EL (cell line): ENCODE measurements at regions not wholly inside any gene's neighbourhood (a gene's known extent, or its start where the extent isn't known, plus 50 kb on each side); places are given as distances from the start of the nearest gene placed in this dataset.

Experiments
- DNase-seq: peaks from one replicate; pipeline ENCODE4 v3.0.0-alpha.2; 2016

DNA sequence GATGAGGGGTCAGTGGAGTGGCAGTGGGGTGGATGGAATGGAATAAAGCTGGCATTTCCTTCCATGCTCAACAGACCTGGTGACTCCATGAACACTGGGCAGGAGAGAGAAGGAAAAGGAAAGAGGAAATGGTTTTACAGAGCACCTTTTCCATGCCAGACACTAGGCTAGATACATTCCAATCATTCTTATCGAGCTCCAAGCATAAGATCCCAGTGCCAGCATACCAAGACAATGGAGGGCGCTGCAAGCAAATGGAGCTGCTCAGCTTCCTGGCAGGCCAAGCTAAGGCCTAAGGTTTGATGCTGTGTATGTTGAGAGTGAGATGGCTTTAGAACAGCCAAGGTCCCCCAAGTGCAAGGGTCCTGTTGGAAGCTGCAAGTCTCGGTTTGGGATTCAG is 113.2 kb downstream of the HSPH1 start:
- DNase-seq, result peak; percentile 49

DNA sequence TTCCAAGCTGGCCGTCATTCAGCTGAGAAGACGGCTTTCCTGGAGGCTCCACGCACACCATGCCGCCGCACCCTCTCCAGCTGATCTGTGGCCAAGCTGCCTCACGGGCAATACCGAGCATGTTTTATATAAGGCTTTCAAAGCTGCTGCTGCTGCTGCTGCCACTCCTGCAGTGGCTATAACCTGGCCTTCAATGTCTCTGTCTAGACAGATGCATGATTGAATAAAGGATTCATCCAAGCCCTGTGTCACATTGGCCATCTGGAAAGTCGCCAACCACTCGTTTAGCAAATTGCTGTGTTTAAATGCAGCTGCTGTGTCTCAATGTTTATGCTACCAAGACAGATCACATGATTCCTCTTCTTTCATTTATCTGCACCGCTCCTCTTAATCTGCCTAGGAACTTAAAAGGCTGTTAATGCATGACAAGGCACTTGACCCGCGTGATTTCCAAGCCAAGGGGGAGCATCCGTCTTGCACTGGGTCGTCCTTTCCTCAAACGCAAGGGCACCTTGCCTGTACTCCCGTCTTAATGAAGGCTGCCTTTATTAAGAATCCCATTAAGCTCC is 114.3 kb downstream of the TEX26 start:
- no peak for DNase-seq

DNA sequence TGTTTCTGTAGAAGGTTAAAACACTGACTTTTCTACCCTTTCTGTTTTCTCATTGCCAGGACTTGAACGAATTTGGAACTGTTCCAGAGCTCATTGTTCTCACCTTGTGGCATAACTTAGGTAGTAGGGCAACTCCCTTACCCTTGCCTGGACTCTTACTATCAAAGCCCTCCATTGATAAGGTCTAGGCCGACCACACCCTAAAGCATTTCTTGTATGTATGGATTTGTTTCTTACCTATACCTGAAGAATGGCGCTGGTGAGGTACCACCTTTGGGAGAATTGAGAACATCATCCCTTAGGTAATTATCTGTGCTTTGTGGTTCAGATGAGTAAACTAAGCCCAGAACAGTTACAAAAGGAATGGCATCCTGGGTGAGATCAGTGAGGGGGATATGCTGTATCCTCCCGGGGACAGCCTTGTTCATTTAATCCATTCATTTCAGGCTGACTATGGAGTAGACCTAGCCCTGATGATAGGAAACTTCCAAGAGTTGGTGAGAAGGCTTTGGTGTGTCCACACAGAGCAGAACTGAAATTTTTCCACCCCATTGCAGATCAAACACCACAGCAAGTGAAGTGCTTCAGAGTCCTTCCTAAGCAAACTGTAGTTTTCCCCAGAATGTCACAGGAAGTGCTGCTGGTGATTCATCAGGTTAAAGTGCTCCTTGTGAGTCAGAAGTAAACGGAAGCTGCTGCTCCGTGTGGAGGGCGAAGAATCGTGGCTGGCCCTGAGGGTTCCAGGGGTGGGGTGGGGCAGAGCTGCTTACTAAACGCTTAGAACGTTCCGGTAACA is 113.0 kb downstream of the TEX26 start:
- peak; percentile 96 for DNase-seq

DNA sequence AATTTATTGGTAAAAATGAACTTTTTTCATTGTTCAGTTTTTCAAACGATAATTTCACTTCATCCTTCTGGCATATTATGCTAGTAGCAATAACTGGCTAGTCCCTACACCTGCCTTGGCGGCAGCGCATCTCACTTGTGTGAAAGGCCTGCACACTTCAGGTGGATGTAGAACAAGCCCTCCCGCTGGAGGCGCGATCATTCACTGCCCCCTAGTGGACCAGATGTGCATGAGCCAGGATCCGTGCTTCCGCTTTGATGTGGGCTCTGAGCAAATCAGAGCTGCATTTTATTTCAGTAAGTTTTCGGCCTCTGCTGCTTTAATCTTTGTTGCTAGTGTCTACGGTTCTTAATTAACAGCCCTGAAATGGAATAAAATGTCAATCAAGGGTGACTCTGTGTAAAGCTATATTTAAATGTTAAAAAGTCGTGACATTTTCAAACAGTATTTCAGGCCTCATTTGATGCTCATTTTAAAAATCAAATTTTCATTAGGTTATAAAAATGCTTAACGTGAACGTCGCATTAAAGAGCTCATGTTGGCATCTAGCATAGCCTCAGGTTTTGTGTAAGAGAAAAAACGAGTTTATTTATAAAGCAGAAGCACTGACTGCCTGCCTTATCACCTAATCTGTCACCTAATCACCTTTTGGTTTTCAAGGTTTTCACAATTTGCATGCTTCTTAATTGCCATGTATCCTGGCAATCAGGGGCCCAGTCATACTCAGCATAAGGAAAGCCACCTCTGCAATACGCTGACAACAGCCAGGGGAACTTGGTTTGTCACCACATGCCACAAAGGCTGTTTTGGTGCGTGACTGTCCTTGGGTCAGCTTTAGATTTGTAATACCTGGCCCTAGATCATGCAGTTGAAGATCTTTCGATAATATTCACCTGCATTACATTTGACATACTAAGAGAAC is 112.2 kb downstream of the TEX26 start:
- peak; percentile 79 for DNase-seq

DNA sequence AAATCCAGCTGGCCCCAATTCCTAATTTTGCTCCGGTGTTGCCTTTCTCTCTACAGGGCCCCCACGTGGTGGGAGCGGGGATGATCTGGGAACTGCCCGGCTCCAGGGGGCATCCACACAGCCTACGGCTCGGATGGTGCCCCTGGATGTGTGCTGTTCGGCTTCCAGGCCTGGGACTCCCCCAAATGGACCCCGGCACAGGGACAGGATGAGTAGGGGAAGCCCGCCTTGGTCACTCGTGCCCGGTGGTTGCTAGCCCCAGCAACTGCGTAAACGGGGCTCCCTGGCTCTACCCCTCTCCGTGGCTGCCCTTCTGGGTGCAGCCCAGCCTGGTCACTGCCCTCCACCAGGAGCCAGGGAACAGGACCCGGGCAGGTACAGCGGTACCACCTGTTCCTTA is 111.5 kb downstream of the TEX26 start:
- no peak for DNase-seq

DNA sequence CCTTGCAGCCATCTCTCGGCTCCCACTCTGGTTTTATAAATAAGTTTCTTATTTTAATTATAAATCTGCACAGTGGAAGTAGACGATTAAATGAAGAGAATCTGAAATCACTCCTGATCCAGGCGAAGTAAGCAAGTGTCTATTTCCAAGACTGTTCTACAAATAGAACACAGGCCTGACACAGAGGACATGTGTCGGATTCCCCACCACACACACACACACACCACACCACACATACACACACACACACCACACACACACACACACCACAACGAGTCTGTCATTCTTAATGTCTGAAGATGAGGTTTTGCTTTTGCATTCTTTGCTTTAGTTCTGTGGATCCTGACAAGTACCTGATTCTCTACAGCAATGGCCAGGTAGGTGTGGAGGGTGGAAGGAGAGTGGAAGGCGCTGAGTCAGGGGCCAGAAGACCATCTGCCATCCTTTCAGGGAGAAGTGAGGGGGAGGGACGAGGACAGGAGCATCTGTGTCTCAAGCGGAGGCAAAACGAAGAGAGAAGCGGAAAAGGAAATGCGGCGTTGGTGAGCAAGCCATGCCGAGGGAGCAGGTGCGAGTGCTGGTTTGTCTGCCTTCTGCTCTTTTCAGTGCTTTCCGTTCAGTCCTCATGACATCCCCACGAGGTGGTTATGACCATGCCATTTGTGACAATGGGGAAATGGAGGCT is 110.2 kb downstream of the TEX26 start:
- DNase-seq, result no peak

DNA sequence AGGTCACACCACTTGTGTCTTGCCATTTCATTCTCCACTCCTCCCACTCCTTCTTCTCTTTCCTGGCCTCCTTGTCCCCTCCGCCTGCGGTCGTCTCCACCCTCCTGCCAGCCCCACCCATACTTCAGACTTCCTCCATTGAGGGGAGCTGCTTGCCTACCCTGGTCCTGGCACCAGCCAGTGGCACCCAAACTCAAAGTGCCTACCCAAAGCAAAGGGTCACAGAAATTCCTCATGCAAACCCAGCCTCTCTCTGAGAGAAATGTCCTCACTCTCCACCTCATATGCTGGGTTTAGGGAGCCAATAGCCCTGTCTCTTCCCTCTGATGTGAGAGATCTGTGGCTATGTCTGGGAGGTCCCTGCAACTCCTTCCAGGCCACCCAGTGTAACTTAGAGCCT is 109.6 kb downstream of the TEX26 start:
- DNase-seq, result no peak

DNA sequence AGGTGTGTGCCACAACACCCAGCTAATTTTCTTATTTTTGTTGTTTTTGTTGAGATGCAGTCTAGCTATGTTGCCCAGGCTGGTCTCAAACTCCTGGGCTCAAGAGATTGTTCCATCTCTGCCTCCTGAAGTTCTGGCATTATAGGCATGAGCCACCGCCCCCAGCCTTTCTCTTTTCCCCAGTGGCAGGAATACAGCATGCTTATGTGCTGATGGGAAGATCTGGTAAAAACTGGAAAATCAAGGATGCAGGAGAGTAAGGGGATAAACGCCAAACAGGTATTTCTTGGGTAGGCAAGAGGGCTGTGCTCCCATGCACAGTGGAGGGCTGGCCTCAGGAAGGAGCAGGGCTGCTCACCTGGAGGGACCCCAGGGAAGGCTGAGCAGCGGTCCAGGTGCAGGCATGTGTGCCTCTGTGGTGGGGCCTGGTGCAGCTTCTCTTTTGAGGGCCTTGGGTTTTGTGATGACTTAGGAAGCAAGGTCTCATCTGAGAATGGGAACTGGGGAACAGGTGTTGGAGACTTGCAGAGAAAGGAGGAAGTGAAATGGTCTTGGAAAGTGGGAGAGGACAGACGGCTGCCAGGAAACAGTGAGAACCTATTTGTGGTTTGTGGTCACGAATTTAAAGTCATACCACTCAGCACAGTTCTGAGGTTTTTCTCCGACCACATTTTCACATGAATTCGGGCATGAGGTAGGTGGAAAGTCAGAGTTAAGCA is 106.5 kb downstream of the TEX26 start:
- DNase-seq, result peak; percentile 45

DNA sequence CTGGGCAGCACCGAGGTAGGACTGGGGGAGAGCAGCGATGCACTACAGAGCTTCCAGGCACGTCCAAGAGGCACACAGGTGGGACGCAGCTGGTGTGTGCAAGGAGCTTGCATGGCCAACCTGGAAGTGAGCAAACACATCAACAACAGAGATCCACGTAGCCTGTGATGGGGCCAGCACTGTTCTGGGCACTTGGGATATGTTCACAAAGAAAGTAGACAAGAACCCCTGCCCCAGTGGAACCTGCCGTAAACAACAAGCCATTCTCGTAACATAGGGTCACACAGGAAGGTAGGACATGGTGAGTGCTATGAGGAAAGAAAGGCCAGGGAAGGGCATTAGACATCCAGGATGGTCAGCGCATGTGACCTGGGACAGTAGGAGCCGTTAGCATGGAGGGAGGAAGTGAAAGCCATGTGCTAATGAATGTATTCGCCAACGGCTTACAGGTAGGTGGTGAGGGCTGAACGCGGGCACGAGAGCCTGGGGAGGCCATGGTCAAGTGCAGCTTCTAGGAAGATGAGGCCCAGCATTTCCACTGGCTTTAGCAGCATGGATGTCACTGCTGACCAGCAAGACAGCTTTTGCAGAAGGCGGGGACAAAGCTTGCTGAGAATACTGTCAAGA is 105.5 kb downstream of the TEX26 start:
- no peak for DNase-seq

DNA sequence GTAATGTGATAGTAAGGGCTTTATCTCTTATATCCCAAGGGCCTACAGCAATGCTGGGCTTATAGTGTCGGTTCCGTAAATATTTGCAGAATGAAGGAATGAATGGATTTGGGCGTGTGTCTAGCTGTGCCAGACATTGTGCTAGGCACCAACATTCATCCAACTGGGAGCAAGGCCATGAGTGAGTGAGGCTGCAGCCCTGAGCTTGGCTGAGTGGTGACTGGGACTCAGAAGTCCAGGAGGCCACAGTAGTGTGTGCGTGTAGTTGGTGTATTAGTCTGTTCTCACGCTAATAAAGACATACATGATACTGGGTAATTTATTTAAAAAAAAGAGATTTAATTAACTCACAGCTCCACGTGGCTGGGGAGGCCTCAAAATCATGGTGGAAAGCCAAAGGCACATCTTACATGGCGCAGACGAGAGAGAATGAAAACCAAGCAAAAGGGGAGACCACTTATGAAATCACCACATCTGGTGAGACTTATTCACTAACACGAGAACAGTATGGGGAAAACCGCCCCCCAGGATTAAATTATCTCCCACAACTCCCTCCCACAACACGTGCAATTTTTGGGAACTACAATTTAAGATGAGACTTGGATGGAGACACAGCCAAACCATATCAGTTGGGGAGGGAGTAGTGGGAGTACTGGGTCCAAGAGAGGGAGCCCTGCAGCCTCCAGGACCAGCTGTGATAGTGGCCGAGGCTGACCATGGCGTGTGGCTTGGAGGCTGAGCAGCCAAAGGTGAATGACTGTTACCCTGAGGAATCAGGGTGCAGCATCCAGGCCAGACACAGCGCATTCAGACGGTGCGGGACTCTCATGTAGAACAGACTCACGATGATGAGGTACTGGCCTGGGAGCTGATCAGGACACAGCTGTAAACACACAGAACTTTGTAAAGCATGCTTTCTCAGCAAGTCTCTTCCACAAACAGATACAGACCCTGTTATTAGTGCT is 104.6 kb downstream of the TEX26 start:
- no peak for DNase-seq

DNA sequence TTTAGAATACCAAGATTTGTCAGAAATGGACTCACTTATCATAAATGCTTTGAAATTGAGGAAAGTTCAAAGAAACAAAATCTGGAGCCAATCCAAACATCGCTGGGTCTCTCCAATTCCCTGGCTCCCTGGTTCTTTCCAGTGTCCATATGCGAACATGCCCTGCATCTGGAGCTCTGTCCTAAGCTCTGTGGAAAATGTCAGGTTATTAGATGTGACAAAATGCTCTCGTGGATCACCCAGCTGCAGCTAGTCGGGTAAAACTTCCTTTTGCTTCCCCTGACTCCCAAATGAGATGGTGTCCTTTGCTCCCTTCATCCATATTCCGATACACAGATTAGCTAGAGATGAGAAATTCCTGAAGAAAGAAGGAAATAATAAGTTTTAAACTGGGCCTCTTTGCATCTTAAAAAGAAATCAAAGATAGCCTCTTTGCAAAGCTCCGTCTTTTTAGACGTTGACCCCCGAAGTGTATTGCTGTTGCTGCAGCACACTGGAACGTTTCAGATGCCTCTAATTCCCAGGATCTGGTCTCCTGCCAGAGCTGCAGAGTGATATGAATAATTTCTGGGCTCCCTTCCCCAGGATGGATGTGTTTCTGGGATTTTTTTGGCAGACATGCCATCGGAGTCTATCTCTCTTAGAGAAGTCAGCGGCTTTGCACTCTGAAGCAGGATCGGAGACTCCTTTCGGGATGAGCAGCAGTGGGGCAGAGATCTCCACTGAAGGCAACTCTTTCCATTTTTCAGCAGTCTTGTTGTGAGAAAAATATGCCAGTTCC is 102.9 kb downstream of the TEX26 start:
- no peak for DNase-seq

DNA sequence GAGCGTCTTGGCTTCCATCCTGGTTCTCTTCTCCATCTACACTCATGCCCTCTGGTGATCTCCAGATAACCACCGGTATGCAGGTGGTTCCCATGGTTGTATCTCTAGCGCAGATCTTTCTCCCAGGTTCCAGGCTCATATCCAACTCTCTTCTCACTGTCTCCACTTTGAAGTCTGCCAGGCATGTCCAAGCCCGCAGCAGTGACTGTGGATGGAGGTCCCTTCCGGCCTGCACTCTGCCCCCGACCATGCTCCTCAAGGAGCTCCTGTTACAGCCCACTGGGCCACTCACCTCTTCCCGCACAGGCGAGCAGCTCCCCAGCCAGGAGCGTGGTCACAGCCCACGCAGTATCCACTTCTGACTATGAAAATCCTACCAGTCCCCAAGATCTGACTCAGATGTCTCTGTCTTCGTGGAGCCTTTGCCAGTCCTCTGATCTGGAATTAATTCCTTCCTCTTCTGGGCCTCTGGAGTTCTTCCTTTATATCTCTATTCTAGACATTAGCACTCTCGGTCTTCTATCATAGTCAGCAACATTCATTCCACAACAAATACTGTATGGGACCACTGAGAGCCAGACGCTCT is 100.2 kb downstream of the TEX26 start:
- no peak for DNase-seq

DNA sequence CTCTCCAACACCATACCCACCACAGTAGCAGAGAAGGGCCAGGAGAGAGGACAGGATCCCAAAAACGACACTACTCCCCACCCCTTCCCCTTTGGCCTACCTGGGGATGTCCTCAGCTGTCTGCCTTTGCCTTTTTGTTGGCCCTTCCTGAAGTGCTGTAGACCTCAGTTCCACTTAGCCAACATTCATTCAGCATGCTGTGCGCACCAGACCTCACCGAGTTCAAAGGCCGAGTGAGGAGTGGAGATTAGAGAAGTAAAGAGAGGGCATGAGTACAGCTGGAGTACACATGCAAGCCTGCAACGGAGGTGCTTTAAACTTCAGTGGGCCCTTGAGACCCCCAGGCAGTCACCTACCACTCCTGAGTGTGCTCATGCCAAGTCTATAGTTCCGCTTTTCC is 99.0 kb downstream of the TEX26 start:
- DNase-seq, result no peak

DNA sequence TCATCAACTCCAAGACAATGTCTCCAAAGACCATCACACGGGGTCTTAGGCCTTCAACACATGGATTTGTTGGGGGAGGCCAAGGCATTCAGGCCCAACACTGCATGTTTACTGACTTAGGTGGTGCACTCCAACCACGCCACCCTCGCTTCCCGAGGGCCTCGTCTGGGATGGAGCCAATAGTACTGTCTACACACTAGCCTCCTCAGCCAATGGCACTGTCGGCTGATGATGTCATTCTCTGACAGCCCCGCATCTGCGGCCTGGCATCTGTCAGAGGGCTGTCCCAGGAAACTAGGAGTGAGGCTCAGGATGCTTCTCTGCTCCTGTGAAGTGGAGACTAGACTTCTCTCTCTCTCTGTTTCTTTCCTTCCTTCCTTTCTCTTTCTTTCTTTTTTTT is 96.6 kb downstream of the TEX26 start:
- DNase-seq, result no peak

DNA sequence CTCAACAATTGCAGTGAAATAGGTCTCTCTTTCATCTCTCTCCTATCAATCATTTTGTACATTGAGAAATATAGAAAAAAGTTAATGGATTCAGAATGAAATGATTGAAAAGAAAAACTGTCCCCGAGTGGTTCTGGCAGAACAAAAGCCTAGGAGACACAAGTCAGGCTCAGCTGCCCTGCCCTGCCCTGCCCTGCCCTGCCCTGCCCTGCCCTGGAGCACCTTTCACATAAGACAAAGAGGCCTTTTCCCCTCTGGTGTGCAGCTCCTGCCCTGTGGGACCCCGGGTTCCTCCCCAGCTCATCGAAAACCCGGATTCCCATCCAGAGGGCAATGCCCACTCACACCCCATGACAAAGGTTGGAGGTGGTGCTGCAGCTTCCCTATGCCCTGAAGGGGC is 94.7 kb downstream of the TEX26 start:
- no peak for DNase-seq
